ENCODE measurements at regions not wholly inside any gene's neighbourhood (a gene's known extent, or its start where the extent isn't known, plus 50 kb on each side); places are given as distances from the start of the nearest gene placed in this dataset.

DNA sequence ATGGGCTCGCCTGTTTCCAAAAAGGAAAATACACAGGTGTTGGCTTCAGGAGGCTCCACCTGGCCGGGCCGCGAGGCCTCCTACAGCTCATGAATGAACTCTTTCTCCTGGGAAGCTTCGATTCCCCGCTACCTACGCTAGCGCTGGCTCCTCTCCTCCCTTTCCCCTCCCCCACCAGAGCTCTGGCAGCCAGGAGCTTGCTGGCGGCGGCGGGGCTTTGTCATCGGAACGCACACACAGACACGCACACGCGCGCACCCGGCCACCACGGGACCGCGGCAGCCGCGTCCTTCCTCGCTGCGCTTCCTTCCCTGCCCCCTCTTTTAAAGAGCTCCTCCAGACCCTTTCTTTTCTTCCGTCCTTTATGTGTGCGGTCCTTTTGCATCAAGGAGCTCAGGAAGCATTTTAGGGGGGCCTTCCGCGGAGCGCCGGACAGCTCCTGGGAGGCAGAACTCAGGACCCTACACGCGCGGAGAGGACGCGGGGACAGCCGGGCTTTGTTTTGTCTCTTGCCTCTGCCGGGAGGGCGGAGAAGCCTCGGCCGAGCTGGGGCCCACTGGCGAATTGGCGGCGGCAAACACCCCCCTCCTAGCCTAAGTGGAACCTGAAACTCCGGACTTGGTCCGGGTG lies 70.2 kb upstream of the BCOR start:
- DNase-seq (ENCODE audit: low read depth in 2 of 2) = no peak

DNA sequence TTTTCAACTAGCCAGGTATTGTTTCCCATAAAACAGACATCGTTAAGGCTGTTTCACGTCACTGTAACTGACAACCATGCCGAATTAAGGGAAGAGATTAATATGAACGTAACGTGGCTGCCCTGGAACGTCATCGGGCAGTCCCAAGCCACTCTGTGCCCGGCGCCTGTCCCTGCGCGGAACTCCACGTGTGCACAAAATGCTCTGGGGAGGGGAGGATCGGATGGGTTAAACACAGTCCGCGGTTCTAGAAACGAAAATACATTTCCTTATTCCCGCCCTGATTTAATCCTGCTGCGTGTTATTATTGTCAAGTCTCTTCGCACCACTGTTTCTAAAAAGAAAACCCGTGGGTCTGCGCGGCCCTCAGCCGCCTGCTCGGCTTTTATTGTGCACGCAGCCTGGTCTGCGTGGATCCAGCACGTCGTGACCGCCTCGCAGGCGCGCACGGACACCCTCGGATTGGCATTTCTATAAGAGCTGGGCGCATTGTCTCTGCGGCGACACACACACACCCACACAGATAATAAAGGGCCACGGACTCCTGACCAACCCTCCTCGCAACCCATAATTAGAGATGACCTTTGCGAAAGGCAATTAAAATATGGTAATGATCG lies 69.6 kb upstream of the BCOR start:
- DNase-seq (ENCODE audit: low read depth in 2 of 2) = no peak

DNA sequence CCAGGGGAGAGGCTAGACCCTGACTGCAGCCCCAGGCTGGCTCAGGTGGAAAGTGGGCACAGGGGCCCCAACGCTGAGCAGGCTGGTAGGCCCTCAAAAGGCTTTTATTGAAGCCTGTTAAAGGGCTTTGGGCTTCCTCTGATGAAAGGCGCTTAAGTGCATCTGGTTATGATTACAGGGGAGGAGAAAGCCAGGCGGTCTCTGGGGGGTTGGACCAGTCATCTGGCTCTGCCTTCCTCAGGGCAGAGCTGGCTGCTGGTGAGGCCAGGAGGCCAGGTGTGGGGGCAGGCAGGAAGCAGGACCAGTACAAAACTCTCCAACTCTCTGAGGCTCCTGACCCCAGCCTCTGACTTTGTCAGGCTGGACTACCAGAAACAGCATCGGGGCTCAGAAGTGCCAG lies 68.8 kb upstream of the BCOR start:
- DNase-seq (ENCODE audit: low read depth in 2 of 2) = no peak

DNA sequence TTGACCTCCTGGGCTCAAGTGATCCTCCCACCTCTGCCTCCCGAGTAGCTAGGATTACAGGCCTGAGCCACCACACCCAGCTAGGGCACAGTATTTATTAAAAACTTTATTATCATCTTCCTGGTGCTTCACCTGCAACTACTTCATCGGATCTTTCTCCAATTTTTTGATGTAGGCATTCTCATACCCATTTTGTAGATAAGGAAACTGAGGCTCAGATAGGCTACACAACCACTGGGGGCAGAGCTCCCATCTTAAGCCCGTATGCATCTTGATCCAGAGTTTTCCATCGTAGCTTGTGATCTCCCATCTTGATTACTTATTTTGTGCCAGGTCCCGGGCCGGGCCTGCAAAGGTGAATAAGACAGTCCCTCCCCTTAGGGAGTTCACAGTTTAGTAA lies 68.1 kb upstream of the BCOR start:
- no peak for DNase-seq (ENCODE audit: low read depth in 2 of 2)

DNA sequence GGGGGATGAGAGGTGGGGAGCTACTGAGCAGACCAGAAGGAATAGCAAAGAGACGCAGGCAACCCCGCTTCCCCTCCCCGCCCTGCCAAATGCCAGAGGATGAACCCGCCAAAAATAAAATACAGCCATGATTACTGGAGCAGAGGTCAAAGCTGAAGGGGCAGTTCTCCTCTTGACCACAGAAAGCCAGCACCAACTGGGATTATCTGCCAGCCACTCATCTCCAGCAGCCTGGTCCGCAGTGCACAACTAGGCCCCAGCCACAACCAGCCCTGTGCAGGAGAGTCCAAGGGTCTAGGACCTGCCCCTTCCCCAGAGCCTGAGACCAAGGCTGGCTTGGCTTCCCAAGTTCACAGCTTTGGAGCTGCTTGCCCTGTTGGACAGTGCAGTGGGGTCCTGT lies 67.4 kb upstream of the BCOR start:
- no peak for DNase-seq (ENCODE audit: low read depth in 2 of 2)

DNA sequence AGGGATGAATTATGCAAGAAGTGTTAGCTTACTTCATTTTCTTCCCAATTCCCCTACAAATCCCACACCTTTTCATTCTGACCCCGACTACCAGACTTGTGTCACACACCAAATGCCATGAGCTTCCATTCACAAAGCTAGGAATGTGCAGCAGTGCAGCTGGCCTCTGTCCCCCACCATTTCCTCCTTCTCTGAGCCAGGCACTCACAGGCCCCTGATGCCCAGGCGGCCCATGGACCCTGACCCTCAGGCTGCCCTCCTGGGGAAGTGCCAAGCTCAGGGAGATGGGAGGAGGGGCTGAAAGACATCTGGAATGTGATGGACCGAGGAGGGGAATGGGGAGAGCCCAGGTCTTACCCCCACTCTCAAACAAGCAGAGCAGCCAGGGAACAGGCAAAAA lies 67.0 kb upstream of the BCOR start:
- DNase-seq (ENCODE audit: low read depth in 2 of 2) = no peak

DNA sequence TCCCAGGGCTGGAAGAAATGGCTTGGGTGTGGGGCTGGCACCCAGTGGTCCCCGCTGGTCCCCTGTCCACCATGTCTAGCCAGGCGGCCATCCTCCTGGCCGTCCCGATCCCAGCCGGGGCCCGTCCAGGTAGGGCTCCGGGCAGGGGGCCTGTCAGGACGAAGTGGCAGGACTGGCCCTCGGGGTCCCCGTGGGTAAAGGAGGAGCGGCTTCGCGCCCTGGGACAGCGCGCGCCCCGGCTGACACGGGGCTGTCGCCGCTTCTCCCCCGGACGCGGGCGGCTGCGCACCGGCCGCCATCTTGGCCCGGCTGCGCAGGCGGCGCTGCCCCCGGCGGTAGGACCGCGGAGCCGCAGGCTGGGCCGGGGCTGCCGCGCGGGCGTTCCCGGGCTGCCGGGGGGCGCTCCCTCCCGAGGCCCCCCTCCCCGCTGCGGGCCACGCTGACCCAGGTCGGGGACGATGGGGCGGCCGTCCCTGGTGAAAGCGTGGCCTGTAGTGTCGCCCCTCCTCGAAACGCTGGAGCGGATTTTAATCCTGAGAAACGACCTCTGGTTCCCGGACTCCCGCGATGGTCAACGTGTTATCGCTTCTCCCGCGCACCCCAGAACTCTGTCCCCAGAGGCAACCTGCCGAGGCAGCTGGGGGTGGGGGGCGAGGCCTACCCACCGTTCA lies 60.4 kb upstream of the BCOR start:
- DNase-seq (ENCODE audit: low read depth in 2 of 2) = no peak

DNA sequence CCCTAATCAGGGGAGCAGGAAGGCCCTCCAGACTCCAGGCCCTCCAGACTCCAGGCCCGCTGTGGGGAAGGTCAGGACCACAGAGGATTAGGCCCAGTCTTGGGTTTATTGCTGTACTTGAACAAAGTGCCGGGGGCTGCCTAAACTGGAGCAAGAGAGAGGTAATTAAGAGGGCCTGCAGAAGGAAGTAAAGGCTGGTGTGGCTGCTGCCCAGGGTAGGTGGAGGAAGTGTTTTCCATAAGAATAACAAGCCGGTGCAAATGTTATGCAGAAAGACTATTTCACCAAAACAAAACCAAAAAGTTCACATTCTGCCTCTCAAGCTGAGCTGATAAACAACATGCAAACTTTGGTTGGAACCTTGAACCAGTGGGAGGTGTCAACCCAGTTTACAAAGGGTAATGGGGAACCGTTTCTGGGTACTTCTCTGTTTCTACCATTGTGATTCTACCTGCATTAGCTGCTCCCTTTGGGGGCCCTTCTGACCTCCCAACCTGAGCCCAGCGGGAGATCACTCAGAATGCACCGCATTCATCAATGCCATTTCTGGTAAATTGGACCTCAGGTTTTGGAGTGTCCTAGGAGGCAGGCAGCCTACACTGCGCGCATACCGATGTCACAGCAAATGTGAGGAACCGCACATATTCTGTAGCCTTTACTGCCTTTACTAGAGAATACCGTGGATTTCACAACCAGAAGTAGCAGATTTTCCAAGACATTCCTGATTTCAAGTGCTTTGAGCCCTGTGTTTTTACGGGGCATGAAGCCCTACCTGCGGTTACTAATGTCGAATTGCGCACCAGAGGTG lies 59.7 kb upstream of the BCOR start:
- no peak for DNase-seq (ENCODE audit: low read depth in 2 of 2)

DNA sequence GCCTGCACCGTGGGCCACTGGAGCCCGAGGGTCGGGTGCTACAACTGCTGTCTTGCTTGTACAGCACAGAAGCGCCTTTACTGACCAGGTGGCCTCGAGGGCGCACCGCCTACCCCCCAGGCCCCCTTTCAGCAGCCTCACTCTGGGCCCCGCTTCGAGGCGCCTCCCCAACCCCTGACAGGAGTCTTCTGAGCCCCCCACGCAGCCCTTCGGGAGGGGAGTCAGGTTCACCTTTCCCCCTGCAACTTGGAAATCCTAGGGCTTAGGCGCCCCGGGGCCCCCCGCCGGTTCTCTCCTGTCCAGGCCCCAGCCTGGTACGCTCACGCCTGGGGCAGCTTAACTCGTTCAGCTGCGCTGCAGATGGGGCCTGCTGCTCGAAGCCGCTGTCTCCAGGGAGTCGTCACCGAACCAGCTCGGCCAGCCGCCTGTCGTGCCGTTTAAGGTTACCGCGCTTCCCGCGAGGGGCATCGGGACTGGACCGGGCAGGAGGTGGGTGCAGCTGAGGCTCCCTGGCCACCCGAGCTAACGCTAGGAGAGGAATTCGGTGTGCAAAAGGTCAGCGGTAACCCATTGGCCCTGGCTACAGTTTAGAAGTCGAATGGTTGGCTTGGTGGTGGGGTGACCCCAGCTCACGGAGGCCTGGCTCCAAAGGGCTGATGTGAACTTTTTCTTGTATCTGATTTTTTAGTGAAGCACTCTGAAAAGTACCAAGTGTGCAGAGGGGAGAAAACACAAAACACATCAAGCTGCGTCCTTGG lies 58.9 kb upstream of the BCOR start:
- no peak for DNase-seq (ENCODE audit: low read depth in 2 of 2)

DNA sequence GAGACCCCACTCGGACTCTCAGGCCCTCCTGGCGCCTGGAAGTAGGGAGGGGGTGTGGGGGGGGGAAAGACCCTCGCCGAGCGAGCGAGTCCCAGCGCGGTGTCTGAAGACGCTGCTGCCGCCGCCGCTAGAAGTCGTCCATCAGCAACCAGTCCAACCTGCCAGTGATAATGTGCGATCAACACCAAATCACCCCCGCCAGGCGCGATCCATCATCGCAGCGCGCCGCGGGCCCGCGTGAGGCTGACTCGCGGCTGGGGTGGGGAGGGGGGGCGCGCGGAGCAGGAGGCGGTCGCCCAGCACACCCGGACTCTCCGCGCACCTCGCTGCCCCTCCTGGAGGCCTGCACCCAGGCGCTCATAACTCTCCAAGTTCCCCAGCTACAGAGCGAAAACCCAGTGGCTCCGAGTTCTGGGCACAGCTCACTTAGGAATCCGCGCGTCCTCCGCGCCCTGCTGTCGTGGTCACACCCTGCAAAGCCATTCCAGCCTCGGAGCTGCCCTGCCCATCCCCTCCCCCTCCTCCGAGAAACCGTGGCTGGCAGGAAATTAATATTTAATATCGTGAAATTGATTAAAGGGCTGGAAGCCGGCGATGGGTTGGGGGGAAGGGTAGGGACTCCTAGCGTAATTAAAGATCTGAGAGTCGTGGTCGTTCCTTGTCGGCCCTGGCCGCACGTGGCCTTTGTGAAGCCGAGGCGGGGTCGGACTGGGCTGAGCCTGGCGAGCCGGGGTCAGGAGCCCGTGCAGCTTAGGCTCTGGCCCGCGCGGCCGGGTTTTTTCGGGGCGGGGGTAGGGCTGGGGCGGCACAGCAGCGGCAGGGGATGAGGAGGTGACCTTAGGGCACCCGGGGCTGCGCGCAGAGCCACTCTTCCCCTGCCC lies 58.1 kb upstream of the BCOR start:
- no peak for DNase-seq (ENCODE audit: low read depth in 2 of 2)

DNA sequence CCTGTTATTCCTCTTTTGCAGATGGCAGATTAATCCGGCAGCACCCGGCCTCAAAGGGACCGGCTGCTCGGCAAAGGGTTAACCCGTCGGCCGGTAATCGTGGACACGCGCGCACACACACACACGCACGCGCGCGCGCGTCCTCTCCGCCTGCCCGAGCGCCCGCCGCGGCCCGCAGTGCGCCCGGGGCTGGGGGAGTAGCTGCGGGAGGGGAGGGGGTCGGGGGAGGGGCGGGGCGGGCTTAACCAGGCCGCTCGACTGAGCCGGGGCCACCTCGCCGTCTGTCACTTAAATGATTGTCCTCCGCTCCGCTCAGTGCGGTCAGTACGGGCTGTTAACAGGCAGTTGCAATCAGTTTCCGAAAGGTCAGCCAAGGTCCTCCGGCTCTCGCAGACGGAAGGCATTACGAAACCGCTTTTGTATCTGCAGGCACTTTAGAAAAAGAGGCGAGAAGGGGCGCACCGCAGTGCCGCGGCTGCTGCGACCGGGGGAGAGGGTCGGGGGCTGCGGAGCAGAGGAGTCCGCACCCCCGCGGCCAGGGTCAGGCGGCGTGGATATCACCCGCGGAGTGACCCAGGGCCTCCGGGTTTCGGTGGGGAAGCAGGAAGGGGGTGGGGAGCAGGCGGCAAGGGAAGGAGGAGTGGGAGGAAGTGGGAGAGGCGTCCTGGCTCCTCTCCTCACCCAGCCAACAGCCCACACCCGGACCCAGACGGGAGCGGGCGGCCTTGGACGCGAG lies 57.3 kb upstream of the BCOR start:
- DNase-seq (ENCODE audit: low read depth in 2 of 2) = no peak

DNA sequence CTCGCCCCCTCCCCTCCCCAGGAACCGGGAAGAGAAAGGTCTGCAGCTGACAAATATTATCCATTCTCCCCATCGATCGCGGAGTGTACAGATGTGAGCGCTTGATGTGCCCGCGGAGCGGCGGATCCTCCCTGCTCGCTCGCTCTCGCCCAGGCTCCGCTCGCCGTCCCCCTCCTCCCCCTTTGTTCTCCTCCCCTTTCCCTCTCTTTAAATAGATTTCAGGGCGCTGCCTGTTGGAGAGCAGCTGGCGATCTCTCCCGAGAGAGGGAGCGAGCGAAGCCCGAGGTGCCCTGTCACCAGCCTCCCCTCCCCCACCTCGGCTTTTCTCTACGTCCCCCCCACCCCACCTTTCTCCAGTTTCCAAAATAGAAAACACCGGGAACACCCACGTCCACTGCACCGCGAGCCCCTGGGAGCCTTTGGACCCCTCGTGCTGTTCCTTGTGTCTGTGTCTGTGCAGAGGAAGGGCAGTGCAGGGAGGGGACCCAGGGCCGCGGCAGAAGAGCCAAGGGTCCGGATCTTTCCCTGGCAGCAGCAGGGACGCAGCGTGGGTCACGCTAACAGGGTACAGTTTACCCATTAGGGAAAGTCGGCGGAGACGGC lies 56.6 kb upstream of the BCOR start:
- no peak for DNase-seq (ENCODE audit: low read depth in 2 of 2)

DNA sequence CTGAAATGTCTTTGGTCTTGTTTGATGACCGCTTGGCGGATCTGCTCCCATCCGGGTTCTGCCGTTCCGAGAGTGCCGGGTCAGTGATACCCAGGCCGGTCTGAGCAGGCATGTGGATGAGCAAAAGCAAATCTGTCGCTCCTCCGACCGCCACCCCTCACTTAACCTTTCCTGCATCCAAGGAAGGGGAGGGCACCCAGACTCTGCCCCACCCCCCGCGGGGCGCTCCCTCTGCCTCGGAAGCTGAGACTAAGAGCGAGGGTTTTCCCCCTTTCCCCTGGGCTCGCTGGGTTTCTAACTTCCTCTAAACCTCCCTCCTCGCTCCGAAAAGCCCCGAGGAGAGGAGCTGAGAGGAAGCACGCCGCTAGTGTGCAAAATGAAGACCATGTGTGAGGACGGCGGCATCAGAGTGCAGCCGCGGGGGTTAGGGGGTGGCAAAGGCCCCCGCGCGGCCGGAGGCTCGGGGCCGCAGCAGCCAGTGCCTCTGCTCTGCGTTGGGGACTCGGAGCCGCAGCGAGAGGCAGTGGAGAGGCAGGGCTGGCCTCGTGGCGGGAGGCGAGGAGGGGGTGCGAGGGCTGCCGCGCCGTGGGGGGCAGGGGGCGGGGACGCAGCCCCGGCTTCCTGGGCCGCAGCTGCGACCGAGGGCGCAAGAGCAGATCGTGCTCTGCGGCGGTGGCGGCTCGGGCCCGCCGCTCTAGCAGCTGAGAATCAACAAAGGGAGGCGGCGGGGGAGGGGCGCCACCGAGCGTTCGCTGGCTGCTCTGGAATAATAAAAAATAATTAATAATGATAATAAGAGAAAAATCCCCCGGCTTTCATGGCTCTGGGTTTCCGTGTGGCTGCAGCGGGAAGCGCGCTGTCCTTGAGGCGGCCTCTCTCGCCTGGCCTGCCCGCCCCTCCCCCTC lies 55.8 kb upstream of the BCOR start:
- DNase-seq (ENCODE audit: low read depth in 2 of 2) = peak in 1 of 2 donors; percentile 51

DNA sequence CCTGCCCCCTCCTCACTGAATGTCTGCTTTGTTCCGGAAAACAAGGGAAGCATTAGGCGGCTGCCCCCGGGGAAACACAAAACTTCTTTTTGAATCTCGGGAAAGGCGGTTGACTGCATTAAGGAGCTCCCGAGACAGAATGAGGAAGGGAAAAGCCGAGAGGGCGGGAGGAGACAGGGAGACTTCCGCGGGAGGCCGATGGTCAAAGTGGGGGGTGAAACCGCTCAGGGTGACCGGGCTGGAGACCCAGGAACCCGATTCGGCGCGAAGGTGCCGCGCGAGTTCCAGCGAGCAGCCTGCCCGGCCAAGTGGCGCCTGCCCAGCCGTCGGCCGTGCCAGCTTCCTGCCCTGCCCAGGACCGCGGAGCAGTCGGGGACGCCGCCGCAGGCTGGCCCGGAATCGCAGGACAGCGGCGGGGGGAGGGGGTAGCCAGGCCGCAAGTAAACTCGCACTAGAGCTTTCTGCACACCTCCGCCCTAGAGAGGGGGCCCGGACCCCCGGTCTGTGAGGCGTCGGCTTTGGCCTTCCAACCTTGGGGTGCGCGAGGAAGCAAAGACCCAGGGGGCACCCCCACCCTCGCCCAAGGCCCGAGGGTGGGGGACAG lies 55.1 kb upstream of the BCOR start:
- DNase-seq (ENCODE audit: low read depth in 2 of 2) = no peak

DNA sequence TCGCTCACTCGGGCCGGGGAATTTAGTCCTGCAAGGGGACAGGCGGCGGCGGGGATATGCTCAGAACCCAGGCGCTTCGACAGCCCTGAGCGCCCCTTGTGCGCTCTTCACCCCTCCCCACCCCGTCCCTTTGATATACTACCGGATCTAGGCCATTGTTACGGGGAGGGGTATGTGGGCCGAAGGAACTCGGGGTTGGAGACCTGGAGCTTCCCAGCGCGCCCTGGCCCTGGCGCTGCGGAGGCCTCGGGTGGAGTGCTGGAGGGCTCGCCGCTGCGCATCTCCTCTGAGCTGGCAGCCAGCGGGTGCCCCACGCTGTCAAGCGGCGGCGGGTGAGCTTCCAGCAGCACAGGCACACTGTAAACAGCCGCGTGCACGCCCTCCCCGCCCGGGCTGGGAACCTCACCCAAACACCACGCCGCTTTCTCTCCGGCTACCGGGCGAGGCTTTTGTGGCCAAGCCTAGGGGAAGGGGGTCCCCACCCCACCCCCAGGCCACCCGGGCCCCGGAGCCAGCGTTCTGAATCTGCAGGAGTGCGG lies 54.5 kb upstream of the BCOR start:
- no peak for DNase-seq (ENCODE audit: low read depth in 2 of 2)

DNA sequence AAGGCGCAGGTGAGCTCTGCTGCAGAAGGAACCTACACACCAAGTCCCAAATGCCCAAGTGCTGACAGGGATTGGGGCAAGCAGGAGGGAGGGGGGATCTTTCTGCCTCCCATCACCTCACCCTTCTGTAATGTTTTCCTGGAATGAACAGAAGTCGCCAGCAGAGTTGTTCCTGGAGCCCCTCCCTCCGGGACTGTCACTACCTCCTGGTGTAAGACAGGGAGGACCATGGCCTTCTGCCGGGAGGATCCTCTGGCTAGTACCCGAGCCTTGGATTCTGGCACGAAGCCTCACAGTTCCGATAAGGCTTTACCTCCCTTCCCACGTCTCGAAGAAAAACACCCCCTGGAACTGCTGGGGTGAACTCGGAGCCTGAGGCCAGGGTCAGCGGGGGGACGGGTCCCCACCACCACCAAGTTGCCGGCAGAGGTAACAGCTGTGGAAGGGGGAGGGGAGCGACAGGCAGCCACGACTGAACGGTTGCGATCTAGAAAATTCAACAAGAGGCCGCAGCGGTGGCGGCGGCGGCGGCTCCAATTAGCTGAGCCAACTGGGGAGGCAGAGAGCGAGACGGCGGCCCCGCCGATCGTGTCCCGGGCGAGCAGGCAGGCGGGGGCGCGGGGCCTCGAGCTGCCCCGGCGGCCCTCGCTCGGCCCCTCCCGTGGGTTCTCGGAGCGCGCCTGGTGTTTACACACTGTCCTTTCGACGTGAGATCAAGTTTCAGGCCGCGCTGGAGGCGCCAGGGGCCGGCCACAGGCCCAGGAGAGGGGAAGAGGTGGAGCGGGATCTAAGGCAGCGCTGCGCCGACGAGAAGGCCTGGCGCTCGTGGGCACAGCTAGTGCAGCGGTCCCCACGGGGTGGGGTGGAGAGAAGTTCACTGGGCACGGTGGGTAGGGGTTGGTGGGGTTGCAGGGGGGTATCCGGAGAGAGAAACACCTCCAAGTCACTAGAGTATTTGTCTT lies 53.7 kb upstream of the BCOR start:
- DNase-seq (ENCODE audit: low read depth in 2 of 2) = no peak

DNA sequence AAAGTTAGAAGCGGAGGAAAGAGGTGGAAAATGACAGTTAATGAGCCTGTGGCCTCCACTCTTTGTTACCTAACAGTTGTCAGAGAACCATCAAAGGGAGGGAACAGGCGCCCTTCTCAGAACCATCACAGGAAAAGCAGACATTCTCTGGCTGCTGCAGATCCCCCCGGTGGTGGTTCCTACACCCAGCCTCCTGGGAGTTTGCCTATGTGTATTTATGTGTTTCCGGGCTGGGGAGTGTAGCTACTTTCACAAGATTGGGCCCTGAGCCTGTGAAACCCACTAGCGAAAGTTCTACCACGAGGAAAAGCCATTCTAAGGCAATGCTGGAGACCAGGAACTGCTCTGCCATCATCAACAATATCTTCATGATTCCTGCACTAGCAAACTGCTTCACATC lies 52.7 kb upstream of the BCOR start:
- DNase-seq (ENCODE audit: low read depth in 2 of 2) = no peak
